Prostate gland (tissue), 2 donors: ENCODE measurements at regions not wholly inside any gene's neighbourhood (a gene's known extent, or its start where the extent isn't known, plus 50 kb on each side); places are given as distances from the start of the nearest gene placed in this dataset.

ENCODE experiments used
- CTCF ChIP-seq, 4 experiments: fragments of 200-600 bp in 2 of 4; fragments of 450-650 bp in 2 of 4; sonication (generic) in 2 of 4; IDR thresholded peaks; 1 replicate in 3 of 4; 2 replicates in 1 of 4; pipeline ENCODE4 v1.5.1; 2016 to 2019; ENCODE audit warnings: antibody characterized with exemption in 4 of 4, mild to moderate bottlenecking in 2 of 4, moderate library complexity in 2 of 4
- POLR2AphosphoS5 ChIP-seq: sonication (generic); formaldehyde crosslinking; IDR thresholded peaks from one replicate; pipeline ENCODE4 v1.6.1; 2017; ENCODE audit warnings: antibody characterized with exemption

DNA sequence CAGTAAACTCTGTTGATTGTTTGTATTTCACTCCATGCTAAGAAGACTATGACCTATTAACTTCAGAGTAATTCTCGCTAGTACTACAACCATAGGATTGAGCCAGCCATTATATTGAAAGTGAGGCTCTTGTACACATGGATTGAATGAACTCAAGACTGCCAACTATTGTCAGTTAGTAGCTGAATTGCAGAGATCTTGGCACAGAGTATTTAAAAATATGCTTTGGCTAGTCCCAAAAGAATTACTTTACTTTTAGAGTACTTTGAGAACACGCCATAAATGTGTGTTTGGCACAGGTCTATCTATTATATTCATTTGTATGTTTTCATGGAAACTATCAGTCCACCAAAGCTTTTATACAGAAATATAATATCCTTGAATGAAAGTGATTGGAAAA, 226.7 kb upstream of the DCBLD2 start:
- TF ChIP-seq CTCF (IDR thresholded peaks at IDR 0.05) (no peak), POLR2AphosphoS5 (no peak)
